ENCODE measurements at regions not wholly inside any gene's neighbourhood (a gene's known extent, or its start where the extent isn't known, plus 50 kb on each side); places are given as distances from the start of the nearest gene placed in this dataset.

DNA sequence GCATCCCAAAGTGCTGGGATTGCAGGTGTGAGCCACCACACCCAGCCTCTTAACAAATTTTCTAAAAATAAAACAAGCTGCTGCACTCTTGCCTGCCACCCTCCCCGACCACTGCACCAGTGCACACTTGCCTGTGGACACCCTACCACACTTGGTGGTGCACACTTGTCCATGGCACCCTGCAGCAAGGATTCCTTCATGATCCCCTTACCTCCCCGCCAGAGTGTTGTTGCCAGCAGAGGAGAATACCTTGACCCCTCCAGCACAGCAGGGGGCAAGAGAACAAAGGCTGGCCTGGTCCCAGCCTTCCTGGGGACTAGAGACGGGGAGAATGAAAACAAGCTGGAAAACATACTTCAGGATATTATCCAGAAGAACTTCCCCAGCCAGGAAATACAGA is 65.9 kb upstream of the KCND2 start:
- no peak for TF ChIP-seq POLR2A (IDR thresholded peaks at IDR 0.05)
- TF ChIP-seq, protein P1, sequence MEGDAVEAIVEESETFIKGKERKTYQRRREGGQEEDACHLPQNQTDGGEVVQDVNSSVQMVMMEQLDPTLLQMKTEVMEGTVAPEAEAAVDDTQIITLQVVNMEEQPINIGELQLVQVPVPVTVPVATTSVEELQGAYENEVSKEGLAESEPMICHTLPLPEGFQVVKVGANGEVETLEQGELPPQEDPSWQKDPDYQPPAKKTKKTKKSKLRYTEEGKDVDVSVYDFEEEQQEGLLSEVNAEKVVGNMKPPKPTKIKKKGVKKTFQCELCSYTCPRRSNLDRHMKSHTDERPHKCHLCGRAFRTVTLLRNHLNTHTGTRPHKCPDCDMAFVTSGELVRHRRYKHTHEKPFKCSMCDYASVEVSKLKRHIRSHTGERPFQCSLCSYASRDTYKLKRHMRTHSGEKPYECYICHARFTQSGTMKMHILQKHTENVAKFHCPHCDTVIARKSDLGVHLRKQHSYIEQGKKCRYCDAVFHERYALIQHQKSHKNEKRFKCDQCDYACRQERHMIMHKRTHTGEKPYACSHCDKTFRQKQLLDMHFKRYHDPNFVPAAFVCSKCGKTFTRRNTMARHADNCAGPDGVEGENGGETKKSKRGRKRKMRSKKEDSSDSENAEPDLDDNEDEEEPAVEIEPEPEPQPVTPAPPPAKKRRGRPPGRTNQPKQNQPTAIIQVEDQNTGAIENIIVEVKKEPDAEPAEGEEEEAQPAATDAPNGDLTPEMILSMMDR (IDR thresholded peaks at IDR 0.05) = no peak

All from heart left ventricle (tissue), 13 donors.